ENCODE measurements at regions not wholly inside any gene's neighbourhood (a gene's known extent, or its start where the extent isn't known, plus 50 kb on each side); places are given as distances from the start of the nearest gene placed in this dataset.

DNA sequence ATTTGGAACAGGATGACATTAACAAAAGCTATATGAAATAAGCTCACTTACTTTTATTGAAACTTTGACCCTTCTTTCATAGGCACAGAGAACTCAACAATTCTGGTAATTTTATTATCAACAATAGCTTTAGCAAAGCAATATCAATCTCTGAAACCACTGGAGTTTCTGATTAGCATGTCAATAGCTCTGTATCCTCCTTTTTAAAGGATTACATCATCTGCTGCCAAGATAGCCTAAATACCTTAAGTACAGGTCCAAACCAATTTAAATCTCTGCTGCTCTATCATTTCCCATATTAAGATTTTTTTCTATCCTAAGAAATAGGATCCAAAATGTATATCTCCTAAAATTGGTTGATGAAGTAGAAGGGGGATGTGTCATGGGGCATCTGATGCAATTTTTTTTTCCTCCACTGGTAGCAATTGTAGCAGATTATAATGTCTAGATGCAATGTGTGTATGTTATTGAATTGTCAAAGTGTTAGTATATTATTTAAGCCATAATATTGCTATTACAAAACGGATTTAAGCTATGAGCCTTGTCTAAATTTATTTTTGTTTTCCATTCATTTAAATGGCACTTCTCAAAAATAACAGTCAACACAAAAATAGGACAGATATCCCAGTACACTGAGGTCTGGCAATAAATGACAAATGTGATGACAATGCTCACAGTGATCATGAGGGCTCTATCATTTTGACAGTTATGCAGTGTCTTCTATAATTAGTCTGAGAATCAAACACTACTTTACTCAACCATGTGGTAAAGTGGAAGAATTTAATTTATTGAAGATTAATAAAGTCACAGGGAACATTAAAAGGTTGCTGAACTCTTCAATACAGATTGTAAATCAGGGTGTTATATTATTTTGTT, 328.4 kb downstream of the CDH7 start (continued):
- TF ChIP-seq, protein P1, sequence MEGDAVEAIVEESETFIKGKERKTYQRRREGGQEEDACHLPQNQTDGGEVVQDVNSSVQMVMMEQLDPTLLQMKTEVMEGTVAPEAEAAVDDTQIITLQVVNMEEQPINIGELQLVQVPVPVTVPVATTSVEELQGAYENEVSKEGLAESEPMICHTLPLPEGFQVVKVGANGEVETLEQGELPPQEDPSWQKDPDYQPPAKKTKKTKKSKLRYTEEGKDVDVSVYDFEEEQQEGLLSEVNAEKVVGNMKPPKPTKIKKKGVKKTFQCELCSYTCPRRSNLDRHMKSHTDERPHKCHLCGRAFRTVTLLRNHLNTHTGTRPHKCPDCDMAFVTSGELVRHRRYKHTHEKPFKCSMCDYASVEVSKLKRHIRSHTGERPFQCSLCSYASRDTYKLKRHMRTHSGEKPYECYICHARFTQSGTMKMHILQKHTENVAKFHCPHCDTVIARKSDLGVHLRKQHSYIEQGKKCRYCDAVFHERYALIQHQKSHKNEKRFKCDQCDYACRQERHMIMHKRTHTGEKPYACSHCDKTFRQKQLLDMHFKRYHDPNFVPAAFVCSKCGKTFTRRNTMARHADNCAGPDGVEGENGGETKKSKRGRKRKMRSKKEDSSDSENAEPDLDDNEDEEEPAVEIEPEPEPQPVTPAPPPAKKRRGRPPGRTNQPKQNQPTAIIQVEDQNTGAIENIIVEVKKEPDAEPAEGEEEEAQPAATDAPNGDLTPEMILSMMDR (IDR thresholded peaks at IDR 0.05 in 2 of 3, conservative IDR thresholded peaks at IDR 0.05 in 1 of 3; ENCODE audit: borderline replicate concordance in 1 of 3, insufficient read depth in 1 of 3, low read depth in 2 of 3, low read length in 2 of 3), result no peak
- TF ChIP-seq EZH2phosphoT487 (IDR thresholded peaks at IDR 0.05; ENCODE audit: borderline replicate concordance) (no peak), ZNF274 (IDR thresholded peaks at IDR 0.05; ENCODE audit: low read depth, low read length) (no peak), SIN3A (IDR thresholded peaks at IDR 0.05; ENCODE audit: low read depth) (no peak)
- TF ChIP-seq, protein P2, sequence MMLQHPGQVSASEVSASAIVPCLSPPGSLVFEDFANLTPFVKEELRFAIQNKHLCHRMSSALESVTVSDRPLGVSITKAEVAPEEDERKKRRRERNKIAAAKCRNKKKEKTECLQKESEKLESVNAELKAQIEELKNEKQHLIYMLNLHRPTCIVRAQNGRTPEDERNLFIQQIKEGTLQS (IDR thresholded peaks at IDR 0.05), result no peak
- TF ChIP-seq, protein P3, sequence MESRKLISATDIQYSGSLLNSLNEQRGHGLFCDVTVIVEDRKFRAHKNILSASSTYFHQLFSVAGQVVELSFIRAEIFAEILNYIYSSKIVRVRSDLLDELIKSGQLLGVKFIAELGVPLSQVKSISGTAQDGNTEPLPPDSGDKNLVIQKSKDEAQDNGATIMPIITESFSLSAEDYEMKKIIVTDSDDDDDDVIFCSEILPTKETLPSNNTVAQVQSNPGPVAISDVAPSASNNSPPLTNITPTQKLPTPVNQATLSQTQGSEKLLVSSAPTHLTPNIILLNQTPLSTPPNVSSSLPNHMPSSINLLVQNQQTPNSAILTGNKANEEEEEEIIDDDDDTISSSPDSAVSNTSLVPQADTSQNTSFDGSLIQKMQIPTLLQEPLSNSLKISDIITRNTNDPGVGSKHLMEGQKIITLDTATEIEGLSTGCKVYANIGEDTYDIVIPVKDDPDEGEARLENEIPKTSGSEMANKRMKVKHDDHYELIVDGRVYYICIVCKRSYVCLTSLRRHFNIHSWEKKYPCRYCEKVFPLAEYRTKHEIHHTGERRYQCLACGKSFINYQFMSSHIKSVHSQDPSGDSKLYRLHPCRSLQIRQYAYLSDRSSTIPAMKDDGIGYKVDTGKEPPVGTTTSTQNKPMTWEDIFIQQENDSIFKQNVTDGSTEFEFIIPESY (IDR thresholded peaks at IDR 0.05; ENCODE audit: extremely low read depth, insufficient replicate concordance, low read length), result no peak

- no peaks in the 10 kb centered on the region for H3K27me3 ChIP-seq (ENCODE audit: insufficient read depth, low read length)
- TF ChIP-seq EZH2 (IDR thresholded peaks at IDR 0.05) (no peak), EZH2phosphoT487 (IDR thresholded peaks at IDR 0.05; ENCODE audit: borderline replicate concordance) (no peak), SIN3A (IDR thresholded peaks at IDR 0.05; ENCODE audit: low read depth) (no peak), MAX (IDR thresholded peaks at IDR 0.05) (no peak), RAD21 (IDR thresholded peaks at IDR 0.05; ENCODE audit: low read depth) (no peak), YY1 (IDR thresholded peaks at IDR 0.05; ENCODE audit: extremely low read depth, insufficient replicate concordance, low read depth, low read length) (no peak), ELF1 (IDR thresholded peaks at IDR 0.05; ENCODE audit: borderline replicate concordance, low read depth) (no peak), ZFX (IDR thresholded peaks at IDR 0.05) (no peak), FOSL1 (IDR thresholded peaks at IDR 0.05; ENCODE audit: low read depth) (no peak), POLR2AphosphoS5 (IDR thresholded peaks at IDR 0.05; ENCODE audit: low read depth, low read length) (no peak)
- TF ChIP-seq, protein P1 (IDR thresholded peaks at IDR 0.05 in 2 of 3, conservative IDR thresholded peaks at IDR 0.05 in 1 of 3; ENCODE audit: borderline replicate concordance in 1 of 3, insufficient read depth in 1 of 3, low read depth in 2 of 3, low read length in 2 of 3), result no peak
- TF ChIP-seq, protein P2 (IDR thresholded peaks at IDR 0.05), result no peak
Measured at GRCh38 chr18:66077066-66077465, 326.3 kb downstream of the CDH7 start.

More at GRCh38 chr18:66077066-66077465, 326.3 kb downstream of the CDH7 start:
- Histone ChIP-seq H2AFZ (ENCODE audit: low read depth, low read length, poor library complexity, severe bottlenecking) (no peak overlapping the region), H3K79me2 (ENCODE audit: insufficient read depth, low read length) (no peaks in the 10 kb centered on the region), H3K4me2 (ENCODE audit: low read length) (no peak overlapping the region), H3K9me2 (ENCODE audit: insufficient read depth) (no peaks in the 10 kb centered on the region), H3K4me1 (ENCODE audit: control insufficient read depth in 1 of 2, insufficient read depth in 2 of 2, low read length in 2 of 2) (no peaks in the 10 kb centered on the region), H3K9ac (ENCODE audit: low read length) (no peak overlapping the region), H4K20me1 (ENCODE audit: insufficient read depth) (no peaks in the 10 kb centered on the region), H3K27ac (ENCODE audit: low read depth, low read length) (no peak overlapping the region), H3K4me3 (replicated peaks in 1 of 2; ENCODE audit: low read depth in 1 of 2, low read length in 2 of 2) (no peak overlapping the region), H3K9me3 (ENCODE audit: control insufficient read depth in 1 of 2, insufficient read depth in 1 of 2, low read depth in 1 of 2, low read length in 2 of 2) (peaks cover 10 to 14% of the 10 kb centered on the region in 2 experiments; a peak in 2 of 4 replicates), H3K36me3 (ENCODE audit: control insufficient read depth in 1 of 2, insufficient read depth in 2 of 2, low read length in 2 of 2) (no peaks in the 10 kb centered on the region)
- BruUV-seq (replicated peaks), result no TSS peak
- intact Hi-C loops (cut with micrococcal nuclease), result no loop called here
- ChIA-PET RAD21 (ENCODE audit: low non-redundant PET in 1 of 2, low total read pairs in 2 of 2, uncharacterized antibody in 2 of 2, unreplicated experiment in 2 of 2) (no interaction called here), POLR2A (no interaction called here), CTCF (no interaction called here)
- no peak for ATAC-seq
- DNase-seq (ENCODE audit: low read depth, low spot score), result no peak

Measured in HCT116 (cell line).